ENCODE measurements at regions not wholly inside any gene's neighbourhood (a gene's known extent, or its start where the extent isn't known, plus 50 kb on each side); places are given as distances from the start of the nearest gene placed in this dataset.

- no peak for TF ChIP-seq CTCF (IDR thresholded peaks at IDR 0.05)
- TF ChIP-seq POLR2A (IDR thresholded peaks at IDR 0.05): no peak
Measured at GRCh38 chr11:26045082-26045481, 286.8 kb upstream of the ANO3 start.
